Choroid plexus epithelial cell (primary cell): ENCODE measurements at regions not wholly inside any gene's neighbourhood (a gene's known extent, or its start where the extent isn't known, plus 50 kb on each side); places are given as distances from the start of the nearest gene placed in this dataset.
A peak's percentile ranks its signal among the peaks of the same experiment; 100 is the strongest.

Experiments used
- DNase-seq: peaks from one replicate; pipeline ENCODE4 v3.0.0-alpha.2; 2010; ENCODE audit warnings: low read depth
- H3K4me3 ChIP-seq: 2 replicates; pipeline ENCODE4 v1.5.1; 2011; ENCODE audit warnings: low read depth, mild to moderate bottlenecking, control low read depth, low read length, moderate library complexity
- CTCF ChIP-seq: conservative IDR thresholded peaks from 2 replicates; pipeline ENCODE4 v1.5.1; 2011; ENCODE audit warnings: low read depth, mild to moderate bottlenecking, control low read depth, inconsistent platforms, low read length, moderate library complexity

GRCh38 chr3:194775731-194776130, 90.0 kb downstream of the FAM43A start:
- H3K4me3 ChIP-seq = no peak overlapping the region
- TF ChIP-seq CTCF = no peak
- no peak for DNase-seq

GRCh38 chr3:194777729-194778128, 92.0 kb downstream of the FAM43A start:
- no peak for DNase-seq
- no peak for TF ChIP-seq CTCF
- no peak overlapping the region for H3K4me3 ChIP-seq

- H3K4me3 ChIP-seq = no peak overlapping the region
- DNase-seq = peak; percentile 40
- no peak for TF ChIP-seq CTCF
Observed at GRCh38 chr3:194779729-194780224, 94.1 kb downstream of the FAM43A start.

- DNase-seq = no peak
- H3K4me3 ChIP-seq = no peak overlapping the region
- TF ChIP-seq CTCF = no peak
Observed at GRCh38 chr3:194780706-194781105, 95.0 kb downstream of the FAM43A start.

GRCh38 chr3:194781617-194782016, 95.9 kb downstream of the FAM43A start:
- no peak overlapping the region for H3K4me3 ChIP-seq
- DNase-seq = no peak
- no peak for TF ChIP-seq CTCF

- DNase-seq = peak; percentile 91
- TF ChIP-seq CTCF = no peak
Observed at GRCh38 chr3:194782698-194783404, 97.2 kb downstream of the FAM43A start.

GRCh38 chr3:194784361-194784760, 98.7 kb downstream of the FAM43A start:
- no peak for DNase-seq
- no peak overlapping the region for H3K4me3 ChIP-seq
- TF ChIP-seq CTCF = no peak

More at GRCh38 chr3:194782698-194783404, 97.2 kb downstream of the FAM43A start:
- H3K4me3 ChIP-seq = no peak overlapping the region
